ENCODE measurements at regions not wholly inside any gene's neighbourhood (a gene's known extent, or its start where the extent isn't known, plus 50 kb on each side); places are given as distances from the start of the nearest gene placed in this dataset.
"Not testable (repeated sequence)": the region's sequence is repeated elsewhere in the genome, so short reads cannot be mapped to it uniquely, and the experiment has no call there.

- DNase-seq (ENCODE audit: low spot score): no peak
These were observed 54.5 kb upstream of the PRKD1 start for GRCh38 chr14:29982171-29982570.

GRCh38 chr14:29982993-29983392 lies 55.3 kb upstream of the PRKD1 start:
- no peak for DNase-seq (ENCODE audit: low spot score)

GRCh38 chr14:29990344-29990857 lies 62.8 kb upstream of the PRKD1 start:
- not testable (repeated sequence) for DNase-seq (ENCODE audit: low spot score)

GRCh38 chr14:29990993-29991392 lies 63.3 kb upstream of the PRKD1 start:
- no peak for DNase-seq (ENCODE audit: low spot score)

GRCh38 chr14:29993143-29993542 lies 65.5 kb upstream of the PRKD1 start:
- no peak for DNase-seq (ENCODE audit: low spot score)

- DNase-seq (ENCODE audit: low spot score): no peak
These were observed 71.4 kb upstream of the PRKD1 start for GRCh38 chr14:29999013-29999539.

DNA sequence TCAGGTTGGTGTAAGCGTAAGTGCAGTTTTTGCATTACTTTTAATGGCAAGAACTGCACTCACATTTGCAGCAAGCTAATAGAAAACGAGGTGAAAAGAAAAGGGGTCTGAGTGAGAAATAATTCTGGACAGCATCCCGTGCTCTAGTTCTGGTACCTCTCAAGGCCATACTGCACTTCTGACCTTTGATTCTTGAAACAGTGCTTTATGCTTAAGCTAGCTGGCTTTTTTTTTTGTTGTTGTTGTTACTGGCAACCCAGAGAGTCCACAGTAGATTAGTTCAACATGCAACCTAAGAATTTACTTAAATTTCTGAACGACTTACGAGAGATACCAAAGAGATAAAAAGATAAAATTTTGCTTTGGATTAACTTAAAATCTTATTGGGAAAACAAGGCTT lies 75.2 kb upstream of the PRKD1 start:
- no peak for DNase-seq (ENCODE audit: low spot score)

DNA sequence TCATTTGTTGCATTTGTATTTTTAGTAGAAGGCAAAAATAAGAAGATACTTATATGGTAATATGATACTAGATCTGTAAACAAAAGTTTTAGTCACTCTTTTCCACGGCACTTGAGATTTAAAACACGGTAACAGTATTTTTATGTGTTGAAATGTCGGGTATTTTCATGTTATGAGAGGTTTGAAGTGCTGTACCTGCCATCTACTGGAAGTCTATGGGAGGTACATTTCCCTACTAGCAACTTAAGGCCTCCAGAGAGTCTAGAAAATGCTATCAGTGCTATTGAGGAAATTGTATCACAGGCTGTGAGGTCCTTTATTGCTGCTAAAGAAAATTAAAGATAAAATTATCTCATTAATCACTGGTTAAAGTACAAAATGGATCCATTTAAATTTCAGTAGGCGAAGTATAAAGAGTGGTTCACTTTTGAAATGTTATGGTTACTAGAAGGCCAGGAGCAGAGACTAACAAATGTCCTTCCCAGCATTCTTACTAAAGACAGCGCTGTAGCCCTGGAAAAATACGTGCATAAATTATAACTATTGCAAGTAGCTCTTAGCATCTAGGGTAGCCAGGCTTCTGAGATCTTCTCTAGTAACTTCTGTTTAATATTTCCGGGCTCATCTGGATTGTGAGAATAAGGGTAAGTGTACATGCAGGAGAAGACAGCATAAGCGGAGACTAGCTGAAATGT lies 77.6 kb upstream of the PRKD1 start:
- DNase-seq (ENCODE audit: low spot score): peak; percentile 60

DNA sequence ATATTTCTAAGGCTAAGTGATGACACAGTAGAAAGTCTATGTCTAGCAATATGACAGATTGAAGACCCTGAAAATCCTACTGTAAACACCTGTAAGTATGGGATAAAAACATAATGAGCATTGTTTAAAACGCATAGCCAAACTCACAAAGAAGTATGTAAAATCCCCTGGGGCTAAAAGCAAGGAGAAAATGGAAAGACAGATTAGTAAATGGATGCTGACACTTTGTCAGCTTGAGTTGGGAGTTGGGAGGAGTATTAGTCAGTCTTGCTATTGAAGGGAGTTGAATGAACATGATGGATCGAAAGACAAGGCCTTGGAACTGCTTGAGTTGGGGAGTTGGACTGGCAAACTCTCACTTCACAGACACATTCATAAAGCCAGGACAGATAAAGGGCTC lies 79.0 kb upstream of the PRKD1 start:
- DNase-seq (ENCODE audit: low spot score): no peak

GRCh38 chr14:30015489-30015888 lies 87.8 kb upstream of the PRKD1 start:
- no peak for DNase-seq (ENCODE audit: low spot score)

GRCh38 chr14:30016002-30016401 lies 88.4 kb upstream of the PRKD1 start:
- DNase-seq (ENCODE audit: low spot score): no peak

GRCh38 chr14:30017370-30017993 lies 89.8 kb upstream of the PRKD1 start:
- DNase-seq (ENCODE audit: low spot score): no peak

GRCh38 chr14:30020271-30020670 lies 92.6 kb upstream of the PRKD1 start:
- no peak for DNase-seq (ENCODE audit: low spot score)

DNA sequence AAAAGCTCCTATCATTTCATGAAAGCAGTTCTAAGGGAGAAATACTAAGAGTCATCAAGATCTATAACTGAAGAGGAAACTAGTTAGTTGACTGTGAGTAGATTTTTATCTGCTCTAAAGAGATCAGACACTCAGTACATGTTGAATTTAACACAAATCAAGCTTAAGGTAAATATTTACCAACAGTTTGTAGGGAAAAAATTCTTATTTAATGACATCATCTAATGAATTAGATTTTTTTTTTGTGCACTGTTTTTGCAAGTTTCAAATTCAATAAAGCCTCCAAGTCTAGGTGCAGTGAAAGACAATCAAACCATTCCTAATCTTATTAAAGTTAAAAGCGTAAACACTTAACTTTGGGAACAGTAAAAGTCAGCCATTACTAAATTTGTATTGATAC lies 93.0 kb upstream of the PRKD1 start:
- no peak for DNase-seq (ENCODE audit: low spot score)

- not testable (repeated sequence) for DNase-seq (ENCODE audit: low spot score)
These were observed 95.7 kb upstream of the PRKD1 start for GRCh38 chr14:30023350-30023749.

DNA sequence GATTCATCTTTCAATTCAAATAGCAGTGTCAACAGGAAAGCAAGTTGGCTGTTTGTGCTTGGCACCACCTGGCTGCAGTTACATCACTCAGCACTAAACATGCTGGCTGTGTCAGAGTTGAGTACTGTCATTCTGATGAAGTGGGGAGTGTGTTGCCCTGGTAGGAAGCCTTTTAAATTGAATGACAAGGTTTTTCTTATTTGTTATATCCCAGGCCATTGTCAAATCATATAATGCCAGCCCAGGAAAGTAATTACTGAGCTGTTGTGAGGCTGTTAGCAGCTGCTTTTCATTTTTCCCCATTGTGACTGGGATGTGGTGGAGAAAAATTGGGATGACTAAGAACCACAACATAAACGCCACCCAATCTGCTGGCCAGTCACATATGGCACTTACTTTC lies 106.5 kb upstream of the PRKD1 start:
- peak; percentile 12 for DNase-seq (ENCODE audit: low spot score)

- DNase-seq (ENCODE audit: low spot score): no peak
These were observed 107.7 kb upstream of the PRKD1 start for GRCh38 chr14:30035361-30035760.

- no peak for DNase-seq (ENCODE audit: low spot score)
These were observed 118.1 kb upstream of the PRKD1 start for GRCh38 chr14:30045720-30046119.

DNA sequence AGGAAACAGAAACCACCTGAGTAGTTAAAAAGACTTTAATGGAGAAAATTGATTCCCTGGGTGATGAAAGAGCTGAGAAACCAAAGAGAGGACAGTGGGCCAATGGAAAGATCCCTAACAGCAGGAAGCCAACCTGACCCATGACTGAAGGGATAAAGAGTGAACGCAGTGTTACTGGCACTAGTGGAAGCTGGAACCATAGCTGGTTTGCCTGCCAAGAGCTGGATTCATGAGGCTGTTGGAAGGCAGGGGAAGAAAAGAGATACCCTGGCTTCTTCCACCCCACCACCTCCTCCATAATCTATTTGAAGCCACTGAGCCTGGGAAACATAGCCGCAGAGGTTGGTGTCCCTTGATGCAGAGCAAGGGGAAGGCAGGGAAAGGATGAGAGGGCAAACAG lies 125.5 kb upstream of the PRKD1 start:
- no peak for DNase-seq (ENCODE audit: low spot score)

- DNase-seq (ENCODE audit: low spot score): no peak
These were observed 126.6 kb upstream of the PRKD1 start for GRCh38 chr14:30054201-30054600.

GRCh38 chr14:30058401-30058800 lies 130.8 kb upstream of the PRKD1 start:
- DNase-seq (ENCODE audit: low spot score): no peak

- DNase-seq (ENCODE audit: low spot score): no peak
These were observed 136.1 kb upstream of the PRKD1 start for GRCh38 chr14:30063746-30064145.

DNA sequence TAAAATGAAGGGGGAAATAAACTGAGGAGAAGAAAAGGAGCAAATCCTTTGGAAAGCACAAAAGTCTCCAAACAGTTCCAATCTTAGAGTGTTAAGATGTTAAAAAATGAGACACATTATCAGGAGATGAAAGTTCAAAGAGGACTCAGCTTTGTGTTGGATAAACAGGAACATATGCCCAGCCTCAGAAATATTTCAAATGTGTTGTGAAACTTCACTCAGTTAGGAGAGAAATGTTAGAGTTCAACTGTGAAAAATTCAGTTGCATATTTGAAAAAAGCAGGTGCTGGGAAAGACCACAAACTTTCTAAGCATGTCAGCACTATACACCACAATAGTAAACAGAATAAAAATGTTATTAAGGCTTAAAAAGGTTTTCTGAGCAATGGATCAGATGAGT lies 136.8 kb upstream of the PRKD1 start:
- no peak for DNase-seq (ENCODE audit: low spot score)

Data from H4 (cell line).